ENCODE measurements at regions not wholly inside any gene's neighbourhood (a gene's known extent, or its start where the extent isn't known, plus 50 kb on each side); places are given as distances from the start of the nearest gene placed in this dataset.

DNA sequence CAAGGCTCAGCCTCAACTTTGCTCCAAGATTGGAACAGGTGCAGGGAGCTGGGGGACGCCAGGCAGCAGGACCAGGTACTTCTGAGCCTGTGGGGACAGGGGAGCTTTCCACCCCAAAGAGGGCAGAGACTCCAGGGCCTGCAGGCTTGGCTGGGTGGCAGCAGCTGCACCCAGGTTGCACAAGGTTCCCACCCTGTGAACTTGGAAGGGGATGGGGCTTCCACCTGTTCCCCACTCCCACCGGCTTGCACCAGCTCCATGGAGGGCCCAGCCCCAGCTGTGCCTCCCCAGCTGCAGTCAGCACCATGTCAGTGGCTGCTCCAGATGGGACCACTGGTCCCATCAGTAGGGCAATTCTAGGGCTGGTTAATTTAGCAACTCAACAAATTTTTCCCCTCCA lies 114.0 kb upstream of the CDKN3 start:
- no peaks in the 10 kb centered on the region for H3K4me1 ChIP-seq
- no peaks in the 10 kb centered on the region for H3K9me3 ChIP-seq
- no CpG with 5 or more reads among the region's 2 CpGs for WGBS, 2 donors (ENCODE audit: low coverage in 1 of 2)
- no peak overlapping the region for H3K4me3 ChIP-seq
- peaks cover 6% of the 10 kb centered on the region for H3K27me3 ChIP-seq
- ATAC-seq = no peak
- H3K27ac ChIP-seq = no peak overlapping the region
- TF ChIP-seq POLR2AphosphoS5 (IDR thresholded peaks at IDR 0.05) (no peak), POLR2A (IDR thresholded peaks at IDR 0.05) (no peak), EP300 (IDR thresholded peaks at IDR 0.05) (no peak)
- TF ChIP-seq, protein P1, sequence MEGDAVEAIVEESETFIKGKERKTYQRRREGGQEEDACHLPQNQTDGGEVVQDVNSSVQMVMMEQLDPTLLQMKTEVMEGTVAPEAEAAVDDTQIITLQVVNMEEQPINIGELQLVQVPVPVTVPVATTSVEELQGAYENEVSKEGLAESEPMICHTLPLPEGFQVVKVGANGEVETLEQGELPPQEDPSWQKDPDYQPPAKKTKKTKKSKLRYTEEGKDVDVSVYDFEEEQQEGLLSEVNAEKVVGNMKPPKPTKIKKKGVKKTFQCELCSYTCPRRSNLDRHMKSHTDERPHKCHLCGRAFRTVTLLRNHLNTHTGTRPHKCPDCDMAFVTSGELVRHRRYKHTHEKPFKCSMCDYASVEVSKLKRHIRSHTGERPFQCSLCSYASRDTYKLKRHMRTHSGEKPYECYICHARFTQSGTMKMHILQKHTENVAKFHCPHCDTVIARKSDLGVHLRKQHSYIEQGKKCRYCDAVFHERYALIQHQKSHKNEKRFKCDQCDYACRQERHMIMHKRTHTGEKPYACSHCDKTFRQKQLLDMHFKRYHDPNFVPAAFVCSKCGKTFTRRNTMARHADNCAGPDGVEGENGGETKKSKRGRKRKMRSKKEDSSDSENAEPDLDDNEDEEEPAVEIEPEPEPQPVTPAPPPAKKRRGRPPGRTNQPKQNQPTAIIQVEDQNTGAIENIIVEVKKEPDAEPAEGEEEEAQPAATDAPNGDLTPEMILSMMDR (IDR thresholded peaks at IDR 0.05) = no peak
- H3K36me3 ChIP-seq = no peaks in the 10 kb centered on the region

DNA sequence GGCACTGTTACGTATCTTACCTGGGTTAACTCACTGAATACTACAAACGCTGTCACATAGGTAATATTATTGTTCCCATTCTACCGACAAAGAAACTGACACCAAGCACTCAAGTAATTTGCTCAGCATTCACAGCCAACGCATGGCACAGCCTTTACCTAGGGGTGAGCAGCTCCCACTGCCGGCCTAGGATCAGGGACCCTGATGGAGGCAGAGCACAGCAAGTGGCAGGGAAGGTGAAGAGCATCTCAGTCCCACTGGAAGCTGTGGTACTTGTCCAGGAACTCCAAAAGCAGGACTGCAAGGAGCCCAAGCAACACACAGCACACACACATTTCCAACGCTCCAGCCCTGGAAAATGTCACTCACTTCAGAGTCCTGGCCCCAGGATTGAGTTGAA lies 111.8 kb upstream of the CDKN3 start:
- Histone ChIP-seq H3K4me1 (no peaks in the 10 kb centered on the region), H3K36me3 (no peaks in the 10 kb centered on the region), H3K4me3 (no peak overlapping the region), H3K9me3 (no peaks in the 10 kb centered on the region), H3K27ac (no peak overlapping the region), H3K27me3 (peaks cover 6% of the 10 kb centered on the region)
- WGBS, 2 donors (ENCODE audit: low coverage in 1 of 2) = 60 to 96% methylated on average over 2 to 3 of the region's 6 CpGs
- ATAC-seq = no peak
- TF ChIP-seq, protein P1 (IDR thresholded peaks at IDR 0.05) = no peak
- no peak for TF ChIP-seq EP300 (IDR thresholded peaks at IDR 0.05)
- no peak for TF ChIP-seq POLR2AphosphoS5 (IDR thresholded peaks at IDR 0.05)
- no peak for TF ChIP-seq POLR2A (IDR thresholded peaks at IDR 0.05)

DNA sequence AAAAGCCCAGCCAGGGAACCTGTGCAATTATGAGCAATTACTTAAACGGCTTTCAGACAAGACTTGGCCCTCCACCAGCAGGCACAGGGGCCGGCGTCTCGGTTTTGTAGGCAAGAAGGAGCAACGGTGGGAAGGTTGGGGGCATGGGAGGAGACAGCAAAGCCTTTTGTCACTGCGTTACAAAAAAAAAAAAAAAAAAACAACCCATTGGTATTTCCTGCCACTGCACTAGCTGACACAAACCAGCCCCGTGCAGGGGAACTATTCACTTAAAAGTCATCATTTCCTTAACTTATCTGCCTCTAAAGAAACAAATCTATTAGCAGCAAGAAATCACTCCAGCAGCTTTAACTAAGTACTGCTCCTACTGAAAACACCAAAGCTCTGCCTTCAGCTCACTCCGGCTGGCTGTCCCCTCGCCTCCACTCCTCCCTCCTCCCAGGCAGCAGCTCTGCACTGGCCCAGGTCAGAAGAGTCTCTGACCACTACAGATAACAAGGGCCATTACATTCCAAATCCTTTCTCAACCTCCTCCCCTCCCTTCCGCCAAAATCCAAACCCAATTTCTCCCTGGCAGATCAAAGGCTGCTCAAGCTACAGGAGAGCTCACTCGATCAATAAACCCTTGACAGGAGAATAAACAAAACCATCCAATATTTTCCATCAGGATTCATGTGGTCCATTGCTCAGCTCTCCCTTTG lies 105.2 kb upstream of the CDKN3 start:
- no peaks in the 10 kb centered on the region for H3K9me3 ChIP-seq
- no peak overlapping the region for H3K27ac ChIP-seq
- H3K36me3 ChIP-seq = no peaks in the 10 kb centered on the region
- TF ChIP-seq POLR2A (IDR thresholded peaks at IDR 0.05) (no peak), POLR2AphosphoS5 (IDR thresholded peaks at IDR 0.05) (no peak), EP300 (IDR thresholded peaks at IDR 0.05) (no peak)
- TF ChIP-seq, protein P1 (IDR thresholded peaks at IDR 0.05) = no peak
- no peak for ATAC-seq
- H3K4me1 ChIP-seq = no peaks in the 10 kb centered on the region
- H3K27me3 ChIP-seq = no peaks in the 10 kb centered on the region
- H3K4me3 ChIP-seq = no peak overlapping the region
- WGBS, 2 donors (ENCODE audit: low coverage in 1 of 2) = 28 to 34% methylated on average over 5 to 8 of the region's 11 CpGs

DNA sequence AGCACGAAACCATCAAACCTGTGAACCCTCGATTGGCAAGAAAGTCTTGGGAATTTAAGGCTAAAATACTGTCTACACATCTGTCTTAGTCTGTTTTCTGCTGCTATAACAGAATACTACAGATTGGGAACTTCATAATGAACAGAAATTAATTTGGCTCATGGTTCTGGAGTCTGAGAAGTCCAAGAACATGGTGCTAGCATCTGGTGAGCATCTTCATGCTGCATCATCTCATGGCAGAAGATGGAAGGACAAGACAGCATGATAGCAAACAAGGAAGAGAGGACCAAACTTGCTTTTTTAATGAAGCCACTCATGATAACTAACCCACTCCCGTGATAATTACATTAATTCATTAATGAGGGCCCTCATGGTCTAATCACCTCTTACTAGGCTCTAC lies 102.0 kb upstream of the CDKN3 start:
- Histone ChIP-seq H3K9me3 (no peaks in the 10 kb centered on the region), H3K27me3 (no peaks in the 10 kb centered on the region), H3K27ac (no peak overlapping the region), H3K36me3 (no peaks in the 10 kb centered on the region), H3K4me1 (no peaks in the 10 kb centered on the region), H3K4me3 (no peak overlapping the region)
- ATAC-seq = no peak
- TF ChIP-seq POLR2AphosphoS5 (IDR thresholded peaks at IDR 0.05) = no peak
- no peak for TF ChIP-seq EP300 (IDR thresholded peaks at IDR 0.05)
- TF ChIP-seq, protein P1 (IDR thresholded peaks at IDR 0.05) = no peak
- TF ChIP-seq POLR2A (IDR thresholded peaks at IDR 0.05) = no peak
- WGBS, 2 donors (ENCODE audit: low coverage in 1 of 2) = 85 to 93% methylated on average over 1 to 3 of the region's 3 CpGs
